GM23248 (cell line): ENCODE measurements at regions not wholly inside any gene's neighbourhood (a gene's known extent, or its start where the extent isn't known, plus 50 kb on each side); places are given as distances from the start of the nearest gene placed in this dataset.

Source experiments
- DNase-seq: peaks from one replicate; pipeline ENCODE4 v3.0.0-alpha.2; 2015
- H2AFZ ChIP-seq: fragments of 200-600 bp; sonication (generic); 2 replicates; pipeline ENCODE4 v1.6.1; 2016; ENCODE audit warnings: antibody characterized with exemption
- H3F3A ChIP-seq: fragments of 200-600 bp; sonication (generic); 2 replicates; pipeline ENCODE4 v1.6.1; 2016; ENCODE audit warnings: mild to moderate bottlenecking, antibody characterized with exemption, mixed run types; ENCODE audit not compliant: insufficient read depth
- H3K27ac ChIP-seq: fragments of 200-600 bp; sonication (generic); 2 replicates; pipeline ENCODE4 v1.5.1; 2016; ENCODE audit warnings: mild to moderate bottlenecking
- H3K27me3 ChIP-seq: fragments of 200-600 bp; sonication (generic); replicated peaks from 2 replicates; pipeline ENCODE4 v1.6.1; 2016; ENCODE audit warnings: mild to moderate bottlenecking; ENCODE audit not compliant: insufficient read depth
- H3K36me3 ChIP-seq: fragments of 200-600 bp; sonication (generic); 2 replicates; pipeline ENCODE4 v1.6.1; 2016; ENCODE audit warnings: low read depth, mild to moderate bottlenecking
- H3K4me1 ChIP-seq: fragments of 200-600 bp; sonication (generic); 2 replicates; pipeline ENCODE4 v1.6.1; 2016; ENCODE audit warnings: mild to moderate bottlenecking; ENCODE audit not compliant: insufficient read depth
- H3K4me2 ChIP-seq: fragments of 200-600 bp; sonication (generic); one replicate; pipeline ENCODE4 v1.6.1; 2016; ENCODE audit warnings: mild to moderate bottlenecking; ENCODE audit not compliant: unreplicated experiment
- H3K4me3 ChIP-seq: fragments of 200-600 bp; sonication (generic); 2 replicates; pipeline ENCODE4 v1.5.1; 2016; ENCODE audit warnings: mild to moderate bottlenecking
- H3K79me2 ChIP-seq: fragments of 200-600 bp; sonication (generic); 2 replicates; pipeline ENCODE4 v1.6.1; 2016; ENCODE audit warnings: mild to moderate bottlenecking; ENCODE audit not compliant: insufficient read depth
- H3K9ac ChIP-seq: fragments of 200-600 bp; sonication (generic); 2 replicates; pipeline ENCODE4 v1.6.1; 2016; ENCODE audit warnings: mild to moderate bottlenecking
- H3K9me2 ChIP-seq: fragments of 200-600 bp; sonication (generic); 2 replicates; pipeline ENCODE4 v1.6.1; 2016; ENCODE audit warnings: mixed run types, mild to moderate bottlenecking, moderate library complexity; ENCODE audit not compliant: insufficient read depth
- H3K9me3 ChIP-seq: fragments of 200-600 bp; sonication (generic); one replicate; pipeline ENCODE4 v1.6.1; 2017; ENCODE audit warnings: low read depth
- H4K20me1 ChIP-seq: fragments of 200-600 bp; sonication (generic); 2 replicates; pipeline ENCODE4 v1.6.0; 2016; ENCODE audit not compliant: insufficient read depth
- EZH2 ChIP-seq: fragments of 200-600 bp; sonication (generic); IDR thresholded peaks from 2 replicates; pipeline ENCODE4 v1.6.1; 2018; ENCODE audit warnings: antibody characterized with exemption, mild to moderate bottlenecking; ENCODE audit not compliant: insufficient read depth, poor library complexity, severe bottlenecking
- EZH2phosphoT487 ChIP-seq: fragments of 200-600 bp; sonication (generic); IDR thresholded peaks from 2 replicates; pipeline ENCODE4 v1.6.1; 2018; ENCODE audit warnings: antibody characterized with exemption, moderate library complexity, mild to moderate bottlenecking, low read depth; ENCODE audit not compliant: insufficient read depth
- WGBS, 2 experiments: methylation state at CpG; one replicate each; pipeline ENCODE4 v1.1.6; 2015 to 2017; ENCODE audit warnings: low lambda C conversion rate in 2 of 2, low coverage in 1 of 2; ENCODE audit errors: missing lambda C conversion rate in 2 of 2; 5-methylcytosine and 5-hydroxymethylcytosine counted together
- in situ Hi-C: fragments of 300-500 bp; cut with MboI; formaldehyde crosslinking; loops from 2 replicates; pipeline ENCODE4 v1.15.0; 2020

DNA sequence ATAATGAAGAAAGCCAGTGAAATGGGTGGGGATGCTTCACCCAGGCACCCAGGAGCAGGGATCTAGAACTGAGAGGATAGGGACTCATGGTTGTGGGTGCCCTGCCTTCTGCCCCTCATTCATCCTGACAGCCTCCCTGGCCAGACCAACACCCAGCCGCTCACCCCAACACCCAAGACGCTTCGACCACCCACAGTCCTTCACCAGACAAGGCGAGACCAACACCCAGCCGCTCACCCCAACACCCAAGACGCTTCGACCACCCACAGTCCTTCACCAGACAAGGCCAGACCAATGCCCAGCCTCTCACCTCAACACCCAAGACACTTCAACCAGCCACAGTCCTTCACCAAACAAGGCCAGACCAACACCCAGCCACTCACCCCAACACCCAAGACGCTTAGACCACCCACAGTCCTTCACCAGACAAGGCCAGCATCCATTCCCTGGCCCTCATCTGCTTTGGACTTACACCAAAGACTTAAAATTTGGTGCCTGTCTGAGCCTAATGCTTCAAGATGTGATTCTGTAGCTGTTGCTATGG is 131.5 kb downstream of the ANKRD60 start:
- H3K4me3 ChIP-seq: no peak overlapping the region
- no peaks in the 10 kb centered on the region for H4K20me1 ChIP-seq
- H3K36me3 ChIP-seq: no peaks in the 10 kb centered on the region
- no peak overlapping the region for H3K27ac ChIP-seq
- H3K9me2 ChIP-seq: no peaks in the 10 kb centered on the region
- H3K4me2 ChIP-seq: no peak overlapping the region
- TF ChIP-seq EZH2phosphoT487: no peak
- TF ChIP-seq EZH2: no peak
- WGBS, 2 experiments: 63 to 70% methylated on average over 8 of the region's 8 CpGs
- H3K79me2 ChIP-seq: no peaks in the 10 kb centered on the region
- H3K4me1 ChIP-seq: no peaks in the 10 kb centered on the region
- in situ Hi-C loops: no loop called here
- H3K9me3 ChIP-seq: no peaks in the 10 kb centered on the region
- no peaks in the 10 kb centered on the region; the same call in 1 of the 2 replicates for H3K27me3 ChIP-seq
- no peak for DNase-seq
- H3K9ac ChIP-seq: no peak overlapping the region
- H2AFZ ChIP-seq: no peak overlapping the region
- no peaks in the 10 kb centered on the region for H3F3A ChIP-seq

DNA sequence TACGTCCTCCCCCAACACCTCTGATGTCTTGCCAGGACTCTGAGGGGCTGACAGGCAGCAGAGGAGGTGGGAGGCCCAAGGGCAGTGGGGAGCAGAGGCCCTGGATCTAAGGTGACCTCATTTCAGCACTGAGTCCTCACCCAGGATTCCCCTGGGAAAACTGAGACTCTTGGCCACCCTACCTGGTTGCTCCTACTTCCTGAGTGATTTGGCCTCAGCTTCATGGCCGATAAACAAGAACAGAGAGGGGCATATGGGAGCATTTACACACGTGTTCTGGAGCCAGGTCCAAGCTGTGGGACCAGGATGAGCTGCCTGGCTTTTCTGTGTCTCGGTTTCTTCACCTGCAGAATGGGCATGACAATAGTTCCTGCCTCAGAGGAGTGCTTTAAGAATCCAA is 133.8 kb downstream of the ANKRD60 start:
- Histone ChIP-seq H3K9me2 (no peaks in the 10 kb centered on the region), H3K4me3 (no peak overlapping the region), H3K9ac (no peak overlapping the region), H3K27ac (no peak overlapping the region), H3K36me3 (no peaks in the 10 kb centered on the region), H3K79me2 (no peaks in the 10 kb centered on the region), H3K4me2 (no peak overlapping the region), H3F3A (no peaks in the 10 kb centered on the region), H2AFZ (no peak overlapping the region), H3K9me3 (no peaks in the 10 kb centered on the region), H4K20me1 (no peaks in the 10 kb centered on the region), H3K27me3 (no peaks in the 10 kb centered on the region; the same call in 1 of the 2 replicates), H3K4me1 (no peaks in the 10 kb centered on the region)
- TF ChIP-seq EZH2 (no peak), EZH2phosphoT487 (no peak)
- WGBS, 2 experiments: 69 to 73% methylated on average over 4 of the region's 4 CpGs
- DNase-seq: no peak
- in situ Hi-C loops: no loop called here

DNA sequence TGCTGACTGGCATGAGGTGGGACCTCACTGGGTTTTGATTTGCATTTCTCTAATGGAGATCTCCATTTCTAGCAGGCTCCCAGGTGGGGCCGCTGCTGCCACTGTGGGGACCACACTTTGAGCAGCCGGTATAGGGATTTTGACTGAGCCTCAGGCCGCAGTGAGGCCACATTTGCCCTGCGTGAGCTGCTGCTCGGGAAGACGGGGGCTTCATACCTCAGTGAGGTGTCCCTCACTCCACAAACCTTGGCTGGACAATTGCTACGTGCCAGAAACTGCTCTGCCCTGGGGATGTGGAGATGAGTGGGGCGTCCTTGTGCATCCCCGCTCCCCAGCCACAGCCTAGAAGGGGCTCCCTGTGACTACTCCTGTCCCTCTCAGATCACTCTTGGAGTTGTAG is 134.3 kb downstream of the ANKRD60 start:
- H3K36me3 ChIP-seq: no peaks in the 10 kb centered on the region
- 86 to 91% methylated on average over 9 of the region's 9 CpGs for WGBS, 2 experiments
- no peaks in the 10 kb centered on the region for H3K4me1 ChIP-seq
- no peaks in the 10 kb centered on the region for H3K9me2 ChIP-seq
- no peaks in the 10 kb centered on the region for H3K9me3 ChIP-seq
- no peak overlapping the region for H3K27ac ChIP-seq
- no peaks in the 10 kb centered on the region for H3K79me2 ChIP-seq
- H2AFZ ChIP-seq: no peak overlapping the region
- no peak overlapping the region for H3K4me2 ChIP-seq
- H3F3A ChIP-seq: no peaks in the 10 kb centered on the region
- TF ChIP-seq EZH2phosphoT487: no peak
- TF ChIP-seq EZH2: no peak
- no peak overlapping the region for H3K9ac ChIP-seq
- H3K4me3 ChIP-seq: no peak overlapping the region
- H3K27me3 ChIP-seq: no peaks in the 10 kb centered on the region
- in situ Hi-C loops: no loop called here
- no peaks in the 10 kb centered on the region for H4K20me1 ChIP-seq
- no peak for DNase-seq

DNA sequence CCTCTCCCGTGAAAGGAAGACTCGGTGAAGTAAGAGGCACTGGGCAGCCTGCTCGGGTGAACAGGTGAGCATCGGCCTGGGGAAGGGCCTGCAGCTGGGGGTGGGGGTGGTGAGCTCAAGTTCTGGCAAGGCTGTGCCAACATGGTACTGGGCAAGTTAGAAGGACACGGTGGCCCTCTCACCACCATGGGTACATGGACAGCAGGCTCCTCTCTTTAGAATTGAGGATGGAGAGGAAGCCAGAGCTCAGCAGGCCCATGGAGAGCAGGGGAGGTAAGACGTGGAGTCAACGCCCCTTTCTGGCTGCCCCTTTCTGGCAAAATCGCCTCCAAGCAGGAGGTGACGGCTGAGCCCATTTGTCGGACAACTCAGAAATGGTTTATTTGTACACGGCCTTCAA is 135.6 kb downstream of the ANKRD60 start:
- 87 to 90% methylated on average over 11 of the region's 11 CpGs for WGBS, 2 experiments
- no peak overlapping the region for H2AFZ ChIP-seq
- no peak overlapping the region for H3K9ac ChIP-seq
- H4K20me1 ChIP-seq: no peaks in the 10 kb centered on the region
- H3K9me2 ChIP-seq: no peaks in the 10 kb centered on the region
- no peak overlapping the region for H3K4me3 ChIP-seq
- TF ChIP-seq EZH2: no peak
- no peak for TF ChIP-seq EZH2phosphoT487
- DNase-seq: no peak
- in situ Hi-C loops: no loop called here
- H3K4me2 ChIP-seq: no peak overlapping the region
- H3K27ac ChIP-seq: no peak overlapping the region
- H3K36me3 ChIP-seq: no peaks in the 10 kb centered on the region
- no peaks in the 10 kb centered on the region for H3K27me3 ChIP-seq
- H3K4me1 ChIP-seq: no peaks in the 10 kb centered on the region
- H3K79me2 ChIP-seq: no peaks in the 10 kb centered on the region
- H3K9me3 ChIP-seq: no peaks in the 10 kb centered on the region
- H3F3A ChIP-seq: no peaks in the 10 kb centered on the region

DNA sequence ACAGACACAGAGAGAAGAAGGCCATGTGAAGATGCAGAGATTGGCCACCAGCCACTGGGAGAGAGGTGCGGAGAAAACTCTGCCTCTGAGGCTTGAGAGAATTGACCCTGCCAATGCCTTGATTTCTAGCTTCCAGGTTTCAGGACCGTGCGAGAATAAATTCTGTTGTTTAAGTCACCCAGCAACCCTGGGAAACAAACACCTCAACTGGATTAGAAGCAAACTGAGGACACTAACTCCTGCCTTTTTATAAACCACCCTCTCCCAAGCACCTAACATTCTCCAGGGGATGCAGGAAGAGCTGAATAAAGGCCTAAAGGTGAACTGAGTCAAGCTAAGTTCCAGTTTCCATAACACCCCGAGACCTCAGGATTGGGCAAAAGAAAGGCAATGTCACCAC is 136.1 kb downstream of the ANKRD60 start:
- H3K36me3 ChIP-seq: no peaks in the 10 kb centered on the region
- no peaks in the 10 kb centered on the region for H3K9me2 ChIP-seq
- no peaks in the 10 kb centered on the region for H3K27me3 ChIP-seq
- DNase-seq: no peak
- no peak for TF ChIP-seq EZH2phosphoT487
- TF ChIP-seq EZH2: no peak
- H2AFZ ChIP-seq: no peak overlapping the region
- no peak overlapping the region for H3K4me3 ChIP-seq
- H3K27ac ChIP-seq: no peak overlapping the region
- H3F3A ChIP-seq: no peaks in the 10 kb centered on the region
- in situ Hi-C loops: no loop called here
- no peaks in the 10 kb centered on the region for H3K79me2 ChIP-seq
- H4K20me1 ChIP-seq: no peaks in the 10 kb centered on the region
- H3K9ac ChIP-seq: no peak overlapping the region
- H3K4me1 ChIP-seq: no peaks in the 10 kb centered on the region
- no peaks in the 10 kb centered on the region for H3K9me3 ChIP-seq
- no peak overlapping the region for H3K4me2 ChIP-seq
- WGBS, 2 experiments: 89 to 93% methylated on average over 4 of the region's 4 CpGs
